Activated CD4-positive, alpha-beta memory T cell treated with anti-CD3 and anti-CD28 coated beads, Interleukin-2, amount 10 ng/mL, durations not matched to agents 7 days and 5 days (primary cell): ENCODE measurements at regions not wholly inside any gene's neighbourhood (a gene's known extent, or its start where the extent isn't known, plus 50 kb on each side); places are given as distances from the start of the nearest gene placed in this dataset.

Experiments
- CTCF ChIA-PET: fragments of 350-600 bp; sonication (Branson Sonifier 250); formaldehyde crosslinking; loops from one replicate; lab custom pipeline; 2021; ENCODE audit warnings: antibody characterized with exemption, inconsistent platforms; lab: Charles Lee
- POLR2A ChIA-PET: fragments of 350-600 bp; sonication (Branson Sonifier 250); formaldehyde crosslinking; loops from one replicate; lab custom pipeline; 2021; ENCODE audit warnings: antibody characterized with exemption; lab: Charles Lee
- DNase-seq: peaks from one replicate; pipeline ENCODE4 v3.0.0-alpha.2; 2020
- H3K27ac Mint-ChIP-seq: one replicate; pipeline ENCODE4 v1.8.0; 2021; ENCODE audit warnings: mild to moderate bottlenecking, mixed read lengths
- H3K27me3 Mint-ChIP-seq: one replicate; pipeline ENCODE4 v1.8.0; 2021; ENCODE audit warnings: mixed read lengths
- H3K36me3 Mint-ChIP-seq: one replicate; pipeline ENCODE4 v1.8.0; 2021; ENCODE audit warnings: low read depth, mixed read lengths
- H3K4me1 Mint-ChIP-seq: one replicate; pipeline ENCODE4 v1.8.0; 2021; ENCODE audit warnings: mixed read lengths
- H3K4me3 Mint-ChIP-seq: one replicate; pipeline ENCODE4 v1.8.0; 2021; ENCODE audit warnings: mild to moderate bottlenecking, mixed read lengths
- H3K9me3 Mint-ChIP-seq: one replicate; pipeline ENCODE4 v1.8.0; 2021; ENCODE audit warnings: mixed read lengths

DNA sequence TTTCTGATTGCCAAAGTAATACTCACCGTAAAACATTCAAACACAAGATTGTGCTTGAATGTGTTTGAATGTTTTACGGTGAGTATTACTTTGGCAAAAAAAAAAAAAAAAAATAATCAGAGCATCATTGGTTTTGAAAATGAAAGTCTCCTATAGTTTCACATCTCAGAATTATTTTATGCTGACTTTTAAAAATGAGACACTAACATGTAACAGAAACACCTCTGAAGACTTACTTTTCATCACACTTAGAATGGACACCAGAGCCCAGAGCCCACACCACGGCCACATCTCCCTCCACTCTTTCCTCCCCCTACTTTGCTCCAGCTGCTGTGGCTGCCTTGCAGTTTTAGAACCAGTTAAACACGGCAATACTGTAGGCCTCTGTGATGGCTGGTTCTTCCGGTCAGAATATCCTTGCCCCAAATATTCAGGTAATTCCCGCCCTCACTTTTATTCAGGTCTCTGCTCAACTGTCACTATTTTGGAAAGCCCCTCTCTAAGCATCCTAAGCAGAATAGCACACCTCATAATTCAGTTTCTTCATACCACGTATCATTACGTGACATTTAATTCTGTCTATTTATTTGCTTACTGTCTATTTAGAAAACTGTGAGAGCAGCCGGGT, 138.9 kb upstream of the MAX start:
- DNase-seq, result no peak
- Mint-ChIP-seq H3K27me3 (no peaks in the 10 kb centered on the region), H3K4me3 (no peak overlapping the region), H3K9me3 (peaks cover 2% of the 10 kb centered on the region), H3K27ac (peak overlapping the region; percentile 12), H3K4me1 (peaks cover 12% of the 10 kb centered on the region), H3K36me3 (no peaks in the 10 kb centered on the region)
- ChIA-PET CTCF (no interaction called here), POLR2A (no interaction called here)

DNA sequence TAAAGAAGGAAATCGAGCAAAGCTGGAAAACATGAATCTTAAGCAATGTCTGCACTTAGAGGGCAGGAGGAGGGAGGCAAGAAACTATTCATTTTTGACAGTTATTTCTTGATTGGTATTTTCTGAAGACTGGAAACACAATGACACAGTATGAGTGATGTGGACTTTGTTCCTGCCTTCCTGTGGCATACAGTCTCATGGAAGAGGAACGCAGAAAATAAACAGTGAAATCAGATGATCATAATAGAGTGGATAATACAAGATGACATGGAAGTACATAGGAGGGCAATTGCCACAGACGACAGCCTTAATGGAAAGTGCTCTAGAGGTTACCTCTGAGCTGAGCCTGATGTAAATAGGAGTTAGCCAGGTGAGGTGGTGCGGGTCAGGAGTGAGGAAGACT, 140.4 kb upstream of the MAX start:
- Mint-ChIP-seq H3K27me3 (no peaks in the 10 kb centered on the region), H3K9me3 (peaks cover 2% of the 10 kb centered on the region), H3K36me3 (no peaks in the 10 kb centered on the region), H3K4me1 (peaks cover 12% of the 10 kb centered on the region), H3K4me3 (no peak overlapping the region), H3K27ac (no peak overlapping the region)
- POLR2A ChIA-PET, result interaction anchor here (0.8 to 1.1 kb wide), 2 partner anchors 37 to 76 kb away, joined by 3 read pairs; no protein-coding TSS in a partner anchor
- CTCF ChIA-PET, result interaction anchor here (1.2 kb wide), 1 partner anchor 11 kb away, joined by 4 read pairs; no protein-coding TSS in a partner anchor
- DNase-seq, result no peak

DNA sequence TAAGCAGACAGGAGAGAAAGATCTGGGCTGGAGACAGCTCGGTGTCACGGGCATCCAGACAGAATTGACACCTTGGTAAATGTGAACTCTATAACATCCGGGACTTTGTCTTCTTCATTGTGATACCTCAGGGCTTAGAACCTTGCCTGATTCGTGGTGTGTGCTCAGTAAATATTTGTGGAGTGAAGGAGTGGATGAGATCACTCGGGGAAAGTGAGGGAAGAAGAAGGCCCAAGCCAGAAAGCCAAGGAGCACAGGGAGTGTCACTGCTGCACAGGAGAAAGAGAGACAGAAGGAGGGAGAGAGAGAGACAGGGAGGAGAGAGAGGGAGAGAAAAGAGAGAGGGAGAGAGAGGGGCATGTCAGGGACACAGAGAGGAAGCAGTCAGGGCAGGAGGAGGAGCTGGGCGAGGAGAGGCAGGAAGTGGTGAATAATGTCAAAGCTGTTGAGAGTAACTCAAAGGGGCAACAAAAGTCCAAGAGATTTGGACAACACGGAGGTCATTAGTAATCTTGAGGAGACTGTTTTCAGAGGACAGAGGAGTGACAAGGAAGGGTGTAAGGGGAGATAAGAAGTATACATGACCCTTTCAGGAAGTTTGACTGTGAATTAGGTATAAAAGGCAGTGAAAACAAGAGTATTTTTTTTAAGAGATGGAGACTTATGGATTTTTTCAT, 141.6 kb upstream of the MAX start:
- H3K4me3 Mint-ChIP-seq, result no peak overlapping the region
- peaks cover 12% of the 10 kb centered on the region for H3K4me1 Mint-ChIP-seq
- no peak overlapping the region for H3K27ac Mint-ChIP-seq
- peak; percentile 62 for DNase-seq
- no peaks in the 10 kb centered on the region for H3K27me3 Mint-ChIP-seq
- H3K36me3 Mint-ChIP-seq, result no peaks in the 10 kb centered on the region
- POLR2A ChIA-PET, result interaction anchor here (0.6 to 1.5 kb wide), 4 partner anchors 14 to 168 kb away, joined by 3 read pairs; no protein-coding TSS in a partner anchor
- CTCF ChIA-PET, result interaction anchor here (0.6 to 1.9 kb wide), 3 partner anchors 12 to 80 kb away, joined by 3 to 5 read pairs (median 4); no protein-coding TSS in a partner anchor
- H3K9me3 Mint-ChIP-seq, result peaks cover 2% of the 10 kb centered on the region

DNA sequence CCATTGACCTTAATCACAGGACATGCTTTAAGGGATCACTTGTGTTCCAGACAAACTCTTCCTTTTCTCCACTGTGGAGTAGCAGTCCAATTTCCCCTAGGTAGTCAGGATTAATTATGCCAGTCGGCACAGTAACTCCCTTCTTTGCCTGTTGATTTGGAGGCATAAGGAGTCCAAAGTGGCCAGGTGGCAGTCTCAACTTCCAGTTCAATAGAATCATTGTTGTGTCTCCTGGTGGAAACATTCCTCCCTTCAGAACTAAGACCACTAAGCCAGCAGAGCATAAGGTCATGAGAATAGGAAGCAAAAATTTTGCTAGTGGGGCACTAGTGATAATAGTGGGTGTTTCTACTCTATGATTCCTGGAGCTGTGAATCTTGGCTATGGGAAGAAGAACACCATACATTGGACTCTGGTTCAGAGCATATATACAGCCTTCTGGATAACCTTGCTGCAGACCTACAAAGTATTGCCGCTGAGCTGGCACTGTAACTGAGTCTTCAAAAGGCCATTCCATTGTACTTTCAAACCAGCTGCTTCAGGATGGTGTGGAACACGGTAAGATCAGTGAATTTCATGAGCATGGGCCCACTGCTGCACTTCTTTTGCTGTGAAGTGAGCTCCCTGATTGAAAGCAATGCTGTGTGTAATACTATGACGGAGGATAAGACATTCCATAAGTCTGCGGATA, 147.3 kb upstream of the MAX start:
- no peak overlapping the region for H3K4me3 Mint-ChIP-seq
- no peaks in the 10 kb centered on the region for H3K27me3 Mint-ChIP-seq
- no peak for DNase-seq
- no peaks in the 10 kb centered on the region for H3K36me3 Mint-ChIP-seq
- no peak overlapping the region for H3K27ac Mint-ChIP-seq
- CTCF ChIA-PET, result interaction anchor here (0.6 kb wide), 1 partner anchor 238 kb away, joined by 4 read pairs; no protein-coding TSS in a partner anchor
- POLR2A ChIA-PET, result no interaction called here
- H3K9me3 Mint-ChIP-seq, result peaks cover 2% of the 10 kb centered on the region
- H3K4me1 Mint-ChIP-seq, result peaks cover 8% of the 10 kb centered on the region

DNA sequence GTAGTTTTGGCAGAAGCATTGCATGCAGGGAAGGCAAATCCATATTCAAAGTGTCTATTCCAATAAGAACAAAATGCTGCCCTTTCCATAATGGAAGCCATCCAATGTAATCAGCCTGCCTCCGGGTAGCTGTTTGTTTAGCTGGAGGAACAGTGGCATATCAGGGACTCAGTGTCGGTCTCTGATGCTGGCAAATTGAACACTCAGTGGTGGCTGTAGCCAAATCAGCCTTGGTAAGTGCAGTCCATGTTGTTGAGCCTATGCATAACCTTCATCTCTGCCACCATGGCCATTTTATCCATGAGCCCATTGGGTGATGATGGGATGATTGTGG, 147.8 kb upstream of the MAX start:
- ChIA-PET POLR2A (no interaction called here), CTCF (interaction anchor here (0.6 kb wide), 1 partner anchor 238 kb away, joined by 4 read pairs; no protein-coding TSS in a partner anchor)
- Mint-ChIP-seq H3K4me3 (no peak overlapping the region), H3K9me3 (peaks cover 2% of the 10 kb centered on the region), H3K27me3 (no peaks in the 10 kb centered on the region), H3K27ac (no peak overlapping the region), H3K4me1 (peaks cover 11% of the 10 kb centered on the region), H3K36me3 (no peaks in the 10 kb centered on the region)
- DNase-seq, result no peak

DNA sequence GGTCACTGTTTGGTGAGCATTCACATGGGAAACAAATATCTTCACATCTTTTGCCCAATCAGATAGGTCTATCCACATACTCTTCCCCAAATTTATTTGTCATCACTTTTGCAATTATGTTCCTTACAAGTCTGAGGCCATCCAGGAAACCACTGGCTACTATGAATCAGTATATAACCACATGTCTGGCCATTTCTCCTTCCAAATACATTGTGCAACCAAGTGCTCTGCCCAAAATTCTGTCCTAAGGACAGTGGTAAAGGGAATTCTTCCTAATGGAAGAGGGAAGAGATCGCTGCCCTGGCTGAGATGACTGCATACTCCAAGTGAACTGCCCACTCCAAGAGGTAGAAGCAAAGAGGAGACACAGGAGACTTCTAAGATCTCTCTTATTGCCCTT, 148.9 kb upstream of the MAX start:
- ChIA-PET POLR2A (no interaction called here), CTCF (no interaction called here)
- no peaks in the 10 kb centered on the region for H3K9me3 Mint-ChIP-seq
- H3K27ac Mint-ChIP-seq, result no peak overlapping the region
- no peak overlapping the region for H3K4me3 Mint-ChIP-seq
- H3K27me3 Mint-ChIP-seq, result no peaks in the 10 kb centered on the region
- DNase-seq, result no peak
- H3K4me1 Mint-ChIP-seq, result peaks cover 5% of the 10 kb centered on the region
- H3K36me3 Mint-ChIP-seq, result no peaks in the 10 kb centered on the region

DNA sequence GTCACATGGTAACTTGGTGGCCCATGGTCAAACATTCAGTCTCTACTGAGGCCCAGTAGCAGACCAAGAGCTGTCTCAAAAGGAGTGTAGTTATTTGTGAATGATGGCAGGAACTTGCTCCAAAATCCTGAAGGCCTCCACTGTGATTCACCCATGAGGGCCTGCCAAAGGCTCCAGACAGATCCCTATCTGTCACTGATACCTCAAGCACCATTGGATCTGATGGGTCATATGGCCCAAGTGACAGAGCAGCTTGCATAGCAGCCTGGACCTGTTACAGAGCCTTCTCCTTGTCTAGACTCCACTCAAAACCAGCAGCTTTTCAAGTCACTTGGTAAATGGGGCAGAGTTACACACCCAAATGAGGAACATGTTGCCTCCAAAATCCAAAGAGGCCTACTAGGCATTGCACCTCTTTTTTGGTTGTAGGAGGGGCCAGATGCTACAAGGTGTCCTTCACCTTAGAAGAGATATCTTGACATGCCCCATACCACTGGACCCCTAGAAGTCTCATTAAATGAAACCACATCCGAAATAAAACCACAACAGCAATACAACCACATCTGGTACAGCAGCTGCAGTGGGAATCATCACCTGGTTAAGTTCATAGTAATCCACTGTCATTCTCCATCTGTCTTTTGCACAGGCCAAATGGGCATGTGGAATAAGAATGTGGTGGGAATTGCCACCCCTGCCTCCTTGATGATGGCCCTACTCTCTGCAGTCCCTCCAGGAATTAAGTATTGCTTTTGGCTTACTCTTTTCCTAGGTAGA, 150.4 kb upstream of the MAX start:
- CTCF ChIA-PET, result interaction anchor here (0.6 kb wide), 1 partner anchor 359 kb away, joined by 3 read pairs; no protein-coding TSS in a partner anchor
- Mint-ChIP-seq H3K27ac (no peak overlapping the region), H3K36me3 (no peaks in the 10 kb centered on the region), H3K4me3 (no peak overlapping the region), H3K9me3 (no peaks in the 10 kb centered on the region), H3K4me1 (peaks cover 5% of the 10 kb centered on the region), H3K27me3 (no peaks in the 10 kb centered on the region)
- no peak for DNase-seq
- POLR2A ChIA-PET, result no interaction called here

DNA sequence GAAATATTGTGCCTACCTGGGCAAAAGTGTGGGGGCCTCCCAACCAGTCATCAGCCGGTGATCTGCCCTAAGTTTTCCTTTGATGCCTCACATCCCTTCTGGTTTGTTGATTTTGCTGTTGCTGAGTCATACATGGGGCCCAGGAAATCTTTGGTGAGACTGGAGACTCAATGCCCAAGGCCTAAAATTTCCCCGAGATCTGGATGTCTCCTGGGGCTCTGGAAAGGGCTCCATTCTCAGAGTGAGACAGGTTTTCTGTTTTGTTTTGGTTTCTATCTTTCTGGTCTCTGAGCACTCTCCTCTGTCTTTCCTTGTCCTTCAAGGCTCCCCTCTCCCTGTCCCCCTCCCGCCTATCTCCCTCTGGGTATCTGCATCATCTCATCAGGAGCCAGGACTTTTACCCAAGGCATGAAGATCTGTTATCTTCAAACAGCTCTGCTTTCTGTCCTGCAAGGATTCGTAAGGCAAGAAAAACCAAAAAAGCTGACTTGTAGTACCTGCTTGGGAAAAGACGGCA, 152.8 kb upstream of the MAX start:
- ChIA-PET CTCF (interaction anchor here (1.7 kb wide), 1 partner anchor 157 kb away, joined by 4 read pairs; no protein-coding TSS in a partner anchor), POLR2A (interaction anchor here (1.2 kb wide), 1 partner anchor 26 kb away, joined by 3 read pairs; no protein-coding TSS in a partner anchor)
- H3K4me3 Mint-ChIP-seq, result no peak overlapping the region
- H3K9me3 Mint-ChIP-seq, result peaks cover 9% of the 10 kb centered on the region
- peaks cover 7% of the 10 kb centered on the region for H3K36me3 Mint-ChIP-seq
- peaks cover 5% of the 10 kb centered on the region for H3K4me1 Mint-ChIP-seq
- DNase-seq, result no peak
- H3K27ac Mint-ChIP-seq, result no peak overlapping the region
- peaks cover 3% of the 10 kb centered on the region for H3K27me3 Mint-ChIP-seq

DNA sequence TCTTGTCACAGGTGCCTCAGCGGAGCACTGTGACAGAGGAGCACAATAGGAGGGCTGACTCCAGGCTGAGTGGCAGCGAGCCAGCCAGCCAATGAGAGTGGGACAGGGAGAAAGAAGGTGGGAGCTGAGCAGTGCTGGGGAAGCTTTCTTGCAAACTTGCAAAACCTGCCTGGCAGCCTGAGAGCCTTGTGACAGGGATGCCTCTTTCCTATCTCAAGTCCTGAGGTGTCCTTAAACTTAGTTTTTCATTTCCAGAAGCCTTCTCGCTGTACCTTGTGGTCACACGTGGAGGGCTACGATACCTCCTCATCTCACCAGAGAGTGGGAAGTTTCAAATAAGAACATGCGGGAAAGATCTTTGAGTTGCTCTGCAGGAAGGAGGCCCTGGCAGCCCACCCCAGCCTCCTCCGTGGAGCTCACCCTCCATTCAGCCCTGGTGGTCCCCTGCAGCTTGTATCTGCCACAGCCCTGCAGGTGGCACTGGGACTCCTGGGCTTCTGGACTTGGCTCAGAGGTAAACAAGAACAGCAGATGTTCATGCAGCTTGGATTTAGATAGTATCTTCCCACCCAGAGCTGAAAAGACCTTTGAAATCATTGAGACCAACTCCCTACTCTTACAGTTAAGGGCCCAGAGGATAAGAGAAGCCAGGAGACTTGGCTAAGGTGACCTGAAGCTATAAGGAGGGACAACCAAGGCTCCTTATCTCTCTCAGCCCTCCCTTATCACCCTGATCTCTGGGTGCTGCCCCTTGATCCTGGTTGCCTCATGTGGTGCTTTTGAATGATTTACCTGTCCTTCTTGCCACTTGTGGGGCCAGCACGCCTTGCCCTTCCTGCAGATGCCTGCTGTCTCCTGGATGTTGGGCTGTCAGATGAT, 153.5 kb upstream of the MAX start:
- ChIA-PET CTCF (interaction anchor here (1.7 kb wide), 1 partner anchor 156 kb away, joined by 4 read pairs; no protein-coding TSS in a partner anchor), POLR2A (interaction anchor here (1.2 kb wide), 1 partner anchor 27 kb away, joined by 3 read pairs; no protein-coding TSS in a partner anchor)
- H3K36me3 Mint-ChIP-seq, result peaks cover 7% of the 10 kb centered on the region
- DNase-seq, result no peak
- H3K27me3 Mint-ChIP-seq, result peaks cover 3% of the 10 kb centered on the region
- H3K9me3 Mint-ChIP-seq, result peaks cover 9% of the 10 kb centered on the region
- H3K27ac Mint-ChIP-seq, result no peak overlapping the region
- H3K4me3 Mint-ChIP-seq, result no peak overlapping the region
- H3K4me1 Mint-ChIP-seq, result peaks cover 5% of the 10 kb centered on the region

DNA sequence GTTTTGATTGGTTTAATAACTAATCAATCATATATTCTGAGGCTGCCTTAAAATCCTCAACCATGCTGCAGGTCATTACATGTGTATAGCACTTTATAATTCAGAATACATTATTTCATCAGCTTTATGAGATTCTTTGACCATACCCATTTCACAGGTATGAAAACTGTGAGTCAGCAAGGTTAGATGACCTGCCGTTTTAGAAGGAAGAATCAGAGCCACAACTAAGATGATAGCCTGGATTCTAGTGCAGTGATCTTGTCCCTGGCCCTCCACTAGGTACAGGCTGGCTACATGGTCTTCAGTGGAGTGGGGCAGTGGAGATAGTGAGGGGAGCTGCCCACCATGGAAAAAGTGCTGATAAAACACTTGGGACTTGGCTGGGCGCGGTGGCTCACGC, 154.4 kb upstream of the MAX start:
- POLR2A ChIA-PET, result no interaction called here
- Mint-ChIP-seq H3K27ac (no peak overlapping the region), H3K4me1 (peaks cover 5% of the 10 kb centered on the region), H3K27me3 (peaks cover 3% of the 10 kb centered on the region), H3K36me3 (peaks cover 7% of the 10 kb centered on the region), H3K4me3 (no peak overlapping the region), H3K9me3 (peaks cover 9% of the 10 kb centered on the region)
- CTCF ChIA-PET, result interaction anchor here (1.7 kb wide), 1 partner anchor 155 kb away, joined by 4 read pairs; no protein-coding TSS in a partner anchor
- DNase-seq, result no peak

DNA sequence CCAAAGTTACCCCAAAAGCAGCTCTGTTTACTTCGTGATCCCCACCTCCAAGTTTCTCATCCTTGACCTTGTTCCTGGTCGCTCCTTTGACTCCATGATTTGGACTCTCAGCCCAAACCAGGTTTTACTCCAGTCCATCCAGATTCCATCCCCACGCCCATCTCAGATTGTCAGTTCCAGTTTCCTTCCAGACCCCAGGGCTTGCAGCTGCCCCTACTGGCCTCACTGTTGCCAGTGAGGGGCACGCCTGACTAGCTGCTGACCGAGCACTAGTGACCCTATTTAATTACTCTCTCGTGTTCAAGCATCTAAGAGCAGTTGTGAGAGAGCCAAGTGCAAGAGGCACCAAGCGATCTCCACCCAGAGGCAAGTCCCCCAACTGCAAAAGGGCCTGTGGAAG, 155.1 kb upstream of the FUT8 start:
- Mint-ChIP-seq H3K27ac (no peak overlapping the region), H3K27me3 (peaks cover 3% of the 10 kb centered on the region), H3K9me3 (peaks cover 9% of the 10 kb centered on the region), H3K4me1 (peaks cover 5% of the 10 kb centered on the region), H3K36me3 (peaks cover 7% of the 10 kb centered on the region), H3K4me3 (no peak overlapping the region)
- CTCF ChIA-PET, result no interaction called here
- POLR2A ChIA-PET, result no interaction called here
- no peak for DNase-seq
